HepG2 (cell line): ENCODE measurements at regions not wholly inside any gene's neighbourhood (a gene's known extent, or its start where the extent isn't known, plus 50 kb on each side); places are given as distances from the start of the nearest gene placed in this dataset.

ENCODE experiments used
- ATAC-seq: fragments of 200-7000 bp; cut with Tn5 transposase; 3 replicates; pipeline ENCODE4 v1.9.1; 2020; ENCODE audit warnings: mild to moderate bottlenecking, moderate library complexity
- BruUV-seq: library from RNA; stranded (reverse); fragments of 400-500 nt; replicated peaks from 2 replicates; lab custom pipeline; 2021; lab: Mats Ljungman, UMichigan
- CTCF ChIA-PET: fragments of 300-600 bp; formaldehyde crosslinking; extraction: SDS; loops from one replicate; lab custom pipeline; 2021; ENCODE audit warnings: low total read pairs, inconsistent platforms, low intra/inter-chr PET ratio; lab: Yijun Ruan, JAX
- POLR2A ChIA-PET: fragments of 350-600 bp; sonication (Branson Sonifier 250); formaldehyde crosslinking; loops from one replicate; lab custom pipeline; 2020; ENCODE audit warnings: antibody characterized with exemption, inconsistent platforms; lab: Yijun Ruan, JAX
- DNase-seq: peaks from one replicate; pipeline ENCODE4 v3.0.0-alpha.2; 2015; ENCODE audit warnings: low spot score
- FAIRE-seq: peaks from 3 replicates; lab custom pipeline; 2011; peaks lifted over from hg19 to GRCh38; lab: Jason Lieb, UNC
- H2AFZ ChIP-seq: one replicate; pipeline ENCODE4 v1.6.1; 2011; ENCODE audit warnings: low read length, inconsistent platforms
- H3K27ac ChIP-seq: fragments of 300-600 bp; 3 replicates; pipeline ENCODE4 v1.8.0; 2011; ENCODE audit warnings: mixed run types, mild to moderate bottlenecking, mixed read lengths, low read length, inconsistent platforms; ENCODE audit not compliant: insufficient read depth; ENCODE audit errors: extremely low read length
- H3K27me3 ChIP-seq, 2 experiments: fragments of 200-600 bp in 1 of 2; 2 replicates in 1 of 2; 3 replicates in 1 of 2; pipeline versions ENCODE4 v1.6.0 to v1.8.0; 2011; ENCODE audit warnings: low read length in 2 of 2, mild to moderate bottlenecking in 2 of 2, moderate library complexity in 2 of 2, inconsistent platforms in 1 of 2; ENCODE audit not compliant: insufficient read depth in 2 of 2, control insufficient read depth in 1 of 2
- H3K36me3 ChIP-seq, 2 experiments: fragments of 200-600 bp in 1 of 2; replicated peaks in 1 of 2; 2 replicates in 1 of 2; 3 replicates in 1 of 2; pipeline versions ENCODE4 v1.5.1 to v1.8.0; 2011; ENCODE audit warnings: low read length in 2 of 2, inconsistent platforms in 1 of 2; ENCODE audit not compliant: insufficient read depth in 2 of 2, control insufficient read depth in 1 of 2
- H3K4me1 ChIP-seq: 2 replicates; pipeline ENCODE4 v1.5.1; 2012; ENCODE audit warnings: low read length, inconsistent platforms; ENCODE audit not compliant: insufficient read depth
- H3K4me2 ChIP-seq: 2 replicates; pipeline ENCODE4 v1.6.0; 2011; ENCODE audit warnings: low read depth, low read length, inconsistent platforms
- H3K4me3 ChIP-seq, 3 experiments: fragments of 200-600 bp in 1 of 3; sonication (generic), shearing (Covaris generic) in 1 of 3; replicated peaks in 1 of 3; 2 replicates each; pipeline ENCODE4 v1.5.1; 2011 to 2016; ENCODE audit warnings: low read length in 3 of 3, inconsistent platforms in 2 of 3, low read depth in 2 of 3, mild to moderate bottlenecking in 2 of 3, control low read depth in 1 of 3, mixed read lengths in 1 of 3; ENCODE audit not compliant: insufficient read depth in 1 of 3
- H3K79me2 ChIP-seq: one replicate; pipeline ENCODE4 v1.6.1; 2011; ENCODE audit warnings: low read length, inconsistent platforms; ENCODE audit not compliant: insufficient read depth
- H3K9ac ChIP-seq: 2 replicates; pipeline ENCODE4 v1.6.0; 2011; ENCODE audit warnings: mild to moderate bottlenecking, low read depth, low read length, inconsistent platforms; ENCODE audit not compliant: insufficient read depth
- H3K9me3 ChIP-seq: 2 replicates; pipeline ENCODE4 v1.5.1; 2012; ENCODE audit warnings: mild to moderate bottlenecking, low read length
- H4K20me1 ChIP-seq: 2 replicates; pipeline ENCODE4 v1.6.0; 2011; ENCODE audit warnings: inconsistent platforms, mild to moderate bottlenecking, low read length, moderate library complexity; ENCODE audit not compliant: insufficient read depth
- HNRNPUL1 ChIP-seq: fragments of 200-400 bp; formaldehyde crosslinking; IDR thresholded peaks from 2 replicates; pipeline ENCODE4 v1.6.1; 2017; ENCODE audit warnings: low read depth, mild to moderate bottlenecking, low read length, moderate library complexity
- MXI1 ChIP-seq: IDR thresholded peaks from 3 replicates; pipeline ENCODE4 v1.6.1; 2012; ENCODE audit warnings: low read depth, low read length, inconsistent platforms, borderline replicate concordance
- NFIB ChIP-seq: sonication (generic); formaldehyde crosslinking; IDR thresholded peaks from 2 replicates; pipeline ENCODE4 v1.9.0; 2021; ENCODE audit warnings: missing genetic modification reagents, mild to moderate bottlenecking, borderline replicate concordance
- PHF20 ChIP-seq: sonication (generic); formaldehyde crosslinking; IDR thresholded peaks from 2 replicates; pipeline ENCODE4 v1.5.0; 2020; ENCODE audit warnings: mild to moderate bottlenecking, missing genetic modification reagents
- RBM22 ChIP-seq: fragments of 200-400 bp; formaldehyde crosslinking; optimal IDR thresholded peaks from 2 replicates; pipeline ENCODE3; 2017; ENCODE audit warnings: mild to moderate bottlenecking, low read length, moderate library complexity
- SCMH1 ChIP-seq: sonication (generic); formaldehyde crosslinking; IDR thresholded peaks from 2 replicates; pipeline ENCODE4 v1.9.0; 2021; ENCODE audit warnings: missing genetic modification reagents, mild to moderate bottlenecking, borderline replicate concordance
- SPEN ChIP-seq: sonication (generic); formaldehyde crosslinking; IDR thresholded peaks from 2 replicates; pipeline ENCODE4 v1.5.1; 2020; ENCODE audit warnings: low read depth, mild to moderate bottlenecking, missing genetic modification reagents
- STAG1 ChIP-seq: sonication (generic); formaldehyde crosslinking; IDR thresholded peaks from 2 replicates; pipeline ENCODE4 v1.4.0; 2020; ENCODE audit warnings: missing genetic modification reagents
- U2AF2 ChIP-seq: fragments of 200-400 bp; formaldehyde crosslinking; IDR thresholded peaks from 2 replicates; pipeline ENCODE4 v1.6.1; 2017; ENCODE audit warnings: low read depth, mild to moderate bottlenecking, low read length
- XBP1 ChIP-seq: sonication (generic); formaldehyde crosslinking; IDR thresholded peaks from 2 replicates; pipeline ENCODE4 v1.5.0; 2020; ENCODE audit warnings: missing genetic modification reagents
- ZNF263 ChIP-seq: sonication (generic); formaldehyde crosslinking; IDR thresholded peaks from 2 replicates; pipeline ENCODE4 v1.4.0; 2020; ENCODE audit warnings: missing genetic modification reagents
- ZNF296 ChIP-seq: sonication (generic); formaldehyde crosslinking; conservative IDR thresholded peaks from 2 replicates; pipeline ENCODE4 v1.5.0; 2020; ENCODE audit warnings: mild to moderate bottlenecking, missing genetic modification reagents
- ZNF557 ChIP-seq: sonication (generic); formaldehyde crosslinking; IDR thresholded peaks from 2 replicates; pipeline ENCODE4 v1.4.0; 2020; ENCODE audit warnings: missing genetic modification reagents
- ZNF780A ChIP-seq: sonication (generic); formaldehyde crosslinking; IDR thresholded peaks from 2 replicates; pipeline ENCODE4 v1.8.0; 2022; ENCODE audit warnings: mild to moderate bottlenecking, missing genetic modification reagents, moderate library complexity
- ZNF839 ChIP-seq: sonication (generic); formaldehyde crosslinking; IDR thresholded peaks from 2 replicates; pipeline ENCODE4 v1.4.0; 2020; ENCODE audit warnings: missing genetic modification reagents, mild to moderate bottlenecking, borderline replicate concordance
- WGBS: methylation state at CpG from one replicate; pipeline ENCODE4 v1.1.6; 2017; ENCODE audit warnings: low lambda C conversion rate; 5-methylcytosine and 5-hydroxymethylcytosine counted together
- in situ Hi-C: cut with HindIII; loops from 2 replicates; pipeline ENCODE4 v1.10.0; 2017; ENCODE audit warnings: low pct_unique_long_range_greater_than_20kb; ENCODE audit not compliant: extremely low pct_ligation_motif_present
- intact Hi-C: fragments of 100-400 bp; cut with micrococcal nuclease; formaldehyde crosslinking; loops from one replicate; pipeline ENCODE4 v1.10.0; 2022; ENCODE audit not compliant: unreplicated experiment
- TF ChIP-seq, protein P1 (sequence below): sonication (generic); formaldehyde crosslinking; IDR thresholded peaks from 2 replicates; pipeline ENCODE4 v1.5.0; 2020; ENCODE audit warnings: mild to moderate bottlenecking, missing genetic modification reagents, moderate library complexity

GRCh38 chr12:102740141-102740955 is 176.7 kb downstream of the PAH start:
- Histone ChIP-seq H2AFZ (no peak overlapping the region), H3K27me3 (no peaks in the 10 kb centered on the region), H3K4me2 (no peak overlapping the region), H3K9me3 (no peaks in the 10 kb centered on the region), H3K9ac (no peak overlapping the region), H3K36me3 (no peaks in the 10 kb centered on the region), H3K79me2 (no peaks in the 10 kb centered on the region), H3K27ac (no peak overlapping the region), H3K4me1 (no peaks in the 10 kb centered on the region), H4K20me1 (no peaks in the 10 kb centered on the region), H3K4me3 (no peak overlapping the region)
- in situ Hi-C loops = no loop called here
- TF ChIP-seq, protein P1, sequence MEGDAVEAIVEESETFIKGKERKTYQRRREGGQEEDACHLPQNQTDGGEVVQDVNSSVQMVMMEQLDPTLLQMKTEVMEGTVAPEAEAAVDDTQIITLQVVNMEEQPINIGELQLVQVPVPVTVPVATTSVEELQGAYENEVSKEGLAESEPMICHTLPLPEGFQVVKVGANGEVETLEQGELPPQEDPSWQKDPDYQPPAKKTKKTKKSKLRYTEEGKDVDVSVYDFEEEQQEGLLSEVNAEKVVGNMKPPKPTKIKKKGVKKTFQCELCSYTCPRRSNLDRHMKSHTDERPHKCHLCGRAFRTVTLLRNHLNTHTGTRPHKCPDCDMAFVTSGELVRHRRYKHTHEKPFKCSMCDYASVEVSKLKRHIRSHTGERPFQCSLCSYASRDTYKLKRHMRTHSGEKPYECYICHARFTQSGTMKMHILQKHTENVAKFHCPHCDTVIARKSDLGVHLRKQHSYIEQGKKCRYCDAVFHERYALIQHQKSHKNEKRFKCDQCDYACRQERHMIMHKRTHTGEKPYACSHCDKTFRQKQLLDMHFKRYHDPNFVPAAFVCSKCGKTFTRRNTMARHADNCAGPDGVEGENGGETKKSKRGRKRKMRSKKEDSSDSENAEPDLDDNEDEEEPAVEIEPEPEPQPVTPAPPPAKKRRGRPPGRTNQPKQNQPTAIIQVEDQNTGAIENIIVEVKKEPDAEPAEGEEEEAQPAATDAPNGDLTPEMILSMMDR (CRISPR knock-in tag) = peak; percentile 48
- TF ChIP-seq SPEN (CRISPR knock-in tag) (no peak), STAG1 (CRISPR knock-in tag) (peak; percentile 46), ZNF780A (no peak)
- ATAC-seq (no peak; the same call in 1 of the 3 replicates), FAIRE-seq (no peak), DNase-seq (peak; percentile 6)
- POLR2A ChIA-PET = no interaction called here
- 15% methylated on average over 3 of the region's 3 CpGs for WGBS
- CTCF ChIA-PET = no interaction called here
- intact Hi-C loops = no loop called here
- no TSS peak for BruUV-seq

DNA sequence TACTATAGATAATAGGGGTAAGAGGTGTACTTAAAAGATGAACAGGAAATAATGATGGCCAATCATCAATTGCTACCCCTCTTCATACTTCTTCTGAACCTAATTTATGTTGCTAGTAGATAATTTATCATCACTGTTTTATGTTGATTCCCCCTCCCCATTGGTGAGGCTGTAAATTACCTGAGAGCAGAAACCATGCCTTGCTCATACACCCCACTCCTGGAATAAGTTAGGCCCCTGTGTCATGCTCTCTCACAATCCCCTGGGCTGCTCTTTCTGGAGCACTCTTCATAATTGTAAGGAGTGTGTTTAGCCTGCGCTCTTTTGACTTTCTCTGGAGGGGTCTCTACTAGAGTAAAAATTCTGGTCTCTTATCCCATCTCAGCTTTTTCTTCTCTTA is 180.7 kb downstream of the PAH start:
- intact Hi-C loops (no loop called here), in situ Hi-C loops (no loop called here)
- no peak for FAIRE-seq
- no peak for DNase-seq
- H3K36me3 ChIP-seq = no peaks in the 10 kb centered on the region
- no peaks in the 10 kb centered on the region; a peak in 1 of 5 replicates for H3K27me3 ChIP-seq
- no peak overlapping the region for H3K9ac ChIP-seq
- H3K4me1 ChIP-seq = no peaks in the 10 kb centered on the region
- ChIA-PET POLR2A (no interaction called here), CTCF (no interaction called here)
- H2AFZ ChIP-seq = no peak overlapping the region
- no TSS peak for BruUV-seq
- ATAC-seq = no peak
- no peaks in the 10 kb centered on the region for H4K20me1 ChIP-seq
- H3K4me2 ChIP-seq = no peak overlapping the region
- H3K4me3 ChIP-seq = no peak overlapping the region
- H3K9me3 ChIP-seq = no peaks in the 10 kb centered on the region
- no peaks in the 10 kb centered on the region for H3K79me2 ChIP-seq
- H3K27ac ChIP-seq = no peak overlapping the region
- WGBS = 53% methylated on average over 1 of the region's 1 CpG
- TF ChIP-seq SCMH1 (CRISPR knock-in tag) (no peak), U2AF2 (no peak), MXI1 (no peak), ZNF557 (CRISPR knock-in tag) (no peak), HNRNPUL1 (no peak), RBM22 (no peak), PHF20 (no peak), ZNF839 (CRISPR knock-in tag) (no peak), XBP1 (CRISPR knock-in tag) (no peak), NFIB (no peak), ZNF263 (no peak), ZNF296 (CRISPR knock-in tag) (no peak)
